C4-2B (cell line): ENCODE measurements at regions not wholly inside any gene's neighbourhood (a gene's known extent, or its start where the extent isn't known, plus 50 kb on each side); places are given as distances from the start of the nearest gene placed in this dataset.

Source experiments
- H3K27ac ChIP-seq: fragments of 450-650 bp; 2 replicates; pipeline ENCODE4 v1.5.1; 2017
- CTCF ChIP-seq: fragments of 450-650 bp; conservative IDR thresholded peaks from 2 replicates; pipeline ENCODE4 v1.5.1; 2017; ENCODE audit warnings: mild to moderate bottlenecking
- ZFX ChIP-seq: fragments of 450-650 bp; IDR thresholded peaks from 2 replicates; pipeline ENCODE4 v1.6.1; 2017

- no peak overlapping the region for H3K27ac ChIP-seq
Observed at GRCh38 chr14:30108975-30109700, 181.5 kb upstream of the PRKD1 start.

DNA sequence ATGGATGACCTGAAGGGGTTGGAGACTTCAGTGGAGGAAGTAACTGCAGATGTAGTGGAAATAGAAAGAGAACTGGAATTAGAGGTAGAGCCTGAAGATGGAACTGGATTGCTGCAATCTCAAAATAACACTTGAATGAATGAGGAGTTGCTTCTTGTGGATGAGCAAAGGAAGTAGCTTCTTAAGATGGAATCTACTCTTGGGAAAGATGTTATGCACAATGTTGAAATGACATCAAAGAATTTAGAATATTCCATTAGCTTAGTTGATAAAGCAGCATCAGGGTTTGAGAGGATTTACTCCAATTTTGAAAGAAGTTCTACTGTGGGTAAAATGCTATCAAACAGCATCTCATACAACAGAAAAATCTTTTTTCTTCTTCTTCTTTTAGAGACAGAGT is 186.4 kb upstream of the PRKD1 start:
- no peak overlapping the region for H3K27ac ChIP-seq
- no peak for TF ChIP-seq ZFX
- TF ChIP-seq CTCF, result no peak

More at GRCh38 chr14:30108975-30109700, 181.5 kb upstream of the PRKD1 start:
- no peak for TF ChIP-seq ZFX
- TF ChIP-seq CTCF, result no peak

- TF ChIP-seq CTCF, result no peak
- TF ChIP-seq ZFX, result no peak
- H3K27ac ChIP-seq, result no peak overlapping the region
Observed at GRCh38 chr14:30115756-30116155, 188.1 kb upstream of the PRKD1 start.

DNA sequence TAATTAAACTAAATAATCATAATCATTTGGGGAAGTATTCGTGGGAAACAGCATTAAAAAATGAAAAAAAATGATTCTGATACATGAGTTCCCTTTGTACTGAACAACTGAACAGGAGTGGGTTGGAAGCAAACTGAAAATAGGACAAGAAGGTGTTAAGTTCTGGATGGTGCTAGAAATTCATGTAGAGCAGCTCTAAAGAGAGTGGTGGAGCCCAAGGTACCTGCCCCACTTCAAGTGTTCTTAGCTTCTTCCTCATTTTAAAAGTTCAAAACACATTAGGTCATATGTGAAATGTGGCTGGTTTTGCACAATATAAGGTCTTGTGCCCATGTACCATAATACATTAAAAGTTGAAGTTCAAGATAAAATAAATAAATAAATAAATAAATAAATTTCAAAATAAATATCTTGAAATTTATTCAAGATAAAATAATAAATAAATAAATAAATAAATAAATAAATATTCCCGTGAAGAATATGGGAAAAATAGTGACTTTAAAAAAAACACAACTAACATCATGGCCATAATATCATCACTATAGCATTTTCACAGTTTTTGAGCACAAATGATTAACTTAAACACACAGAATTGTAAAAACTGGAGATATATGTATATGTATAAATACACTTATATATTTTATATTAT is 191.5 kb upstream of the PRKD1 start:
- H3K27ac ChIP-seq, result no peak overlapping the region
- no peak for TF ChIP-seq CTCF

- H3K27ac ChIP-seq, result no peak overlapping the region
- TF ChIP-seq ZFX (no peak), CTCF (no peak)
Observed at GRCh38 chr14:30125322-30125979, 197.8 kb upstream of the PRKD1 start.

GRCh38 chr14:30129807-30130206 is 202.2 kb upstream of the PRKD1 start:
- H3K27ac ChIP-seq, result no peak overlapping the region
- TF ChIP-seq CTCF (no peak), ZFX (no peak)

- no peak for TF ChIP-seq CTCF
- no peak overlapping the region for H3K27ac ChIP-seq
Observed at GRCh38 chr14:30131581-30132097, 204.0 kb upstream of the PRKD1 start.
